Nephron progenitor cell (in vitro differentiated cells): ENCODE measurements at regions not wholly inside any gene's neighbourhood (a gene's known extent, or its start where the extent isn't known, plus 50 kb on each side); places are given as distances from the start of the nearest gene placed in this dataset.
"Not testable (repeated sequence)": the region's sequence is repeated elsewhere in the genome, so short reads cannot be mapped to it uniquely, and the experiment has no call there.

Experiments
- DNase-seq: peaks from one replicate; pipeline ENCODE4 v3.0.0; 2021
- H3K27ac Mint-ChIP-seq: 2 replicates; pipeline ENCODE4 v1.8.0; 2021; ENCODE audit warnings: mild to moderate bottlenecking, moderate library complexity, mixed read lengths
- H3K27me3 Mint-ChIP-seq: 2 replicates; pipeline ENCODE4 v1.8.0; 2021; ENCODE audit warnings: mild to moderate bottlenecking, low read depth, mixed read lengths; ENCODE audit not compliant: poor library complexity
- H3K36me3 Mint-ChIP-seq: 2 replicates; pipeline ENCODE4 v1.8.0; 2021; ENCODE audit warnings: low read depth, mixed read lengths
- H3K4me1 Mint-ChIP-seq: 2 replicates; pipeline ENCODE4 v1.8.0; 2021; ENCODE audit warnings: mixed read lengths
- H3K4me3 Mint-ChIP-seq: 2 replicates; pipeline ENCODE4 v1.8.0; 2021; ENCODE audit warnings: mild to moderate bottlenecking, moderate library complexity, mixed read lengths
- H3K9me3 Mint-ChIP-seq: 2 replicates; pipeline ENCODE4 v1.8.0; 2021; ENCODE audit warnings: mild to moderate bottlenecking, moderate library complexity, mixed read lengths
- TF ChIP-seq, protein P1 (sequence below): fragments of 200-600 bp; sonication (generic); IDR thresholded peaks from 2 replicates; pipeline ENCODE4 v1.5.0; 2021; ENCODE audit warnings: antibody characterized with exemption

DNA sequence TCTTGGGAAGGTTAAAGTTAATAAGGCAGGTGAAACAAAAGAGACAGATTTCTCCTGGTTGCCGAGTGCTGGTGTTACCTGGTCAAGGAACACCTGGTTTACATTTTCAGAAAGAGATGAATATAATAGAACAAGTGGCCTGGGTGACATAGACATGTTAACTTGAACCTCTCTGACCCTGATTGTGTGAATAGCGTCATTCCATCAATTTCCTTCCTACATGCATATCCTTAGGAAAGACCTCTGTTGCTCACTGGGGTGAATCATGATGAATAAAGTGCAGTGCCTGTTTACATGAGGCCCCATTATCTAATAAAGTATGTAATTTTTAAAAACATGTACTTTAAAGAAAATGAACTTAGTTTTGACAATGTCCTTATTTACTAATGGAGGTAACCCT lies 1822.9 kb upstream of the FLRT2 start:
- Mint-ChIP-seq H3K9me3 (no peaks in the 10 kb centered on the region), H3K4me3 (no peak overlapping the region), H3K36me3 (no peaks in the 10 kb centered on the region), H3K27ac (no peak overlapping the region), H3K27me3 (peaks cover 3% of the 10 kb centered on the region), H3K4me1 (no peaks in the 10 kb centered on the region)
- TF ChIP-seq, protein P1, sequence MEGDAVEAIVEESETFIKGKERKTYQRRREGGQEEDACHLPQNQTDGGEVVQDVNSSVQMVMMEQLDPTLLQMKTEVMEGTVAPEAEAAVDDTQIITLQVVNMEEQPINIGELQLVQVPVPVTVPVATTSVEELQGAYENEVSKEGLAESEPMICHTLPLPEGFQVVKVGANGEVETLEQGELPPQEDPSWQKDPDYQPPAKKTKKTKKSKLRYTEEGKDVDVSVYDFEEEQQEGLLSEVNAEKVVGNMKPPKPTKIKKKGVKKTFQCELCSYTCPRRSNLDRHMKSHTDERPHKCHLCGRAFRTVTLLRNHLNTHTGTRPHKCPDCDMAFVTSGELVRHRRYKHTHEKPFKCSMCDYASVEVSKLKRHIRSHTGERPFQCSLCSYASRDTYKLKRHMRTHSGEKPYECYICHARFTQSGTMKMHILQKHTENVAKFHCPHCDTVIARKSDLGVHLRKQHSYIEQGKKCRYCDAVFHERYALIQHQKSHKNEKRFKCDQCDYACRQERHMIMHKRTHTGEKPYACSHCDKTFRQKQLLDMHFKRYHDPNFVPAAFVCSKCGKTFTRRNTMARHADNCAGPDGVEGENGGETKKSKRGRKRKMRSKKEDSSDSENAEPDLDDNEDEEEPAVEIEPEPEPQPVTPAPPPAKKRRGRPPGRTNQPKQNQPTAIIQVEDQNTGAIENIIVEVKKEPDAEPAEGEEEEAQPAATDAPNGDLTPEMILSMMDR = no peak
- DNase-seq = no peak

DNA sequence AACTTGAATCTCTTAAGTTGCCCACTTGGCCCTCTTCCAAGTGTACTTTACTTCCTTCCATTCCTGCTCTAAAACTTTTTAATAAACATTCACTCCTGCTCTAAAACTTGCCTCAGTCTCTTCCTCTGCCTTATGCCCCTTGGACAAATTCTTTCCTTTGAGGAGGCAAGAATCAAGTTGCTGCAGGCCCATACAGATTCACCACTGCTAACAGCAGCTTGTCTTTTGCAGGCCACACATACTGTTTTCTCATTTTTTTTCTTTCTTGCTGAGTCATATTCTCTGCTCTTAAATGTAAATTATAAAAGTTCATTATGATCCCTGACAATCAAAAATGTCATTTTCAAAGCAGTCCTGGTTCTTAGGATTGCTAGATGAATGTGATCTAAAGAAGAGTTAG lies 1820.8 kb upstream of the FLRT2 start:
- H3K9me3 Mint-ChIP-seq = no peaks in the 10 kb centered on the region
- no peak overlapping the region for H3K4me3 Mint-ChIP-seq
- no peaks in the 10 kb centered on the region for H3K4me1 Mint-ChIP-seq
- no peak for DNase-seq
- H3K27ac Mint-ChIP-seq = no peak overlapping the region
- TF ChIP-seq, protein P1 = no peak
- no peaks in the 10 kb centered on the region for H3K36me3 Mint-ChIP-seq
- peaks cover 3% of the 10 kb centered on the region for H3K27me3 Mint-ChIP-seq

DNA sequence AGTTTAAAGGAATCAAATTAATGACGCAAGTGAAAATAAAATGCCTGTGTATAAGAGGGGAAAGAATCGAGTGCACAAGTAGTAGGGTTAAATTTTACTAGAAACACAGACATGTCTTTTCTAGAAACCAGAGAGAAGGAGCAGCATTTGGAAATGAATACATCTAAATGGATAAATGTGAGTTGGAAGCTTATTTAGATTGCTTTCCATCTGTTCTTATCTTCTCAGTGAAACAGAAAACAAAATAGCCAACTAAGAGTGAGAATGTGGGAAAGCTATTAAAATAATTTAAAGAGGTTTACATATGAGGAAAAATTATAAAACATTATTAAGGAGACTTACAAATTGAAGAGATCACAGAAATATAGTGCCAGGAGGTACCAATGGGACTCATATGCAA lies 1818.9 kb upstream of the FLRT2 start:
- Mint-ChIP-seq H3K4me3 (no peak overlapping the region), H3K27ac (no peak overlapping the region), H3K36me3 (no peaks in the 10 kb centered on the region), H3K4me1 (no peaks in the 10 kb centered on the region), H3K9me3 (no peaks in the 10 kb centered on the region), H3K27me3 (peaks cover 2% of the 10 kb centered on the region)
- TF ChIP-seq, protein P1 = no peak
- DNase-seq = no peak

DNA sequence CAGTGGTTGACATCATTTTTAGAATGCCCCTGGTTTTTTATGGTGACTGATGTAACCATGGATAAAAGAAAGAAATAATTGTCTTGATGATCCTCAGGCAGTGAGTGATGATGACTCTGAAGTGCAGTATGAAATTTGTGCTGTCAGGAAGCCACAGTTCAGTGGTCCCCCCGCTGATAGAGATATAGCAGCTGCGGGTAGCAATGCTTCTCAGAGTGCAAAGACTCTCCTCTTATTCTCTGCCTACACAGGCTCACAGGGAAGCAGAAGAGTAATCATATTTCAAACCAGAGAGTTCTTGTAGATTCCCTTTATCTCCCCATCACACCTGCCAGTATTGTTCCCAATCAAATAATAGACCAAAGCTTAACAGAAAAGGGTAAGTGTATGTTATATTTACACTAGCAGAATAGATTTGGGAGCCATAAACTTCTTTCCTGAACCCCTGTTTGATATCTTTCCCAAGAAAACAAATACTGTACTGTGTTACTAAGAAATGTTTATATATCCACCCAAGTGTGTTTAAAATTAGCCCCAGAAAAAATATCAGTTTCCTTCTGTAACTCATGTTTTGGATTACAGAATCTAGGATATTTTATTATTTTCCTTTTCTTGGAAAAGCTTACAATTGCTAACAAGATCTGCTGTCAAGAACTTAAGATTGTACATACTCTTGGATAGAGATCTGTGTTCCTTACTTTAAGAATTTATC lies 1817.4 kb upstream of the FLRT2 start:
- TF ChIP-seq, protein P1 = no peak
- no peaks in the 10 kb centered on the region for H3K36me3 Mint-ChIP-seq
- no peak overlapping the region for H3K4me3 Mint-ChIP-seq
- DNase-seq = no peak
- no peaks in the 10 kb centered on the region for H3K9me3 Mint-ChIP-seq
- H3K27me3 Mint-ChIP-seq = no peaks in the 10 kb centered on the region
- H3K4me1 Mint-ChIP-seq = no peaks in the 10 kb centered on the region
- H3K27ac Mint-ChIP-seq = no peak overlapping the region

DNA sequence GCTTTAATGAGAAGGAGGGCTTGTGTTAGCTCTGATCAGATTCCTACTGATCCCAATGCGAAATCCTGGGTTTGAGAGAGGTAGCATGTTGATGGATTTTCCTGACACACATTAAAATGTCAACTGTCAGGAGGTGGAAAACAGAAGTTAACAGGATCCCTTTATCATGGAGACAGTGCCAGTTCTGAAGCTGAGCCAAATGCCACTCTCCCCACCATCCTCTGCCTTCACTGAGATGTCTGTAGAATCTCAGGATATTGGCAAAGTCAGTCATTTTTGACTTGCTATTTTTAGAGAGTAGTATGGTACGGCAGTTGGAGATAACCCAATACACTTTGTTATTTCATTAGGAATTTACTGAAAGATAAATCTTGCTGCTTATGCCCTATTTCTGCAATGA lies 1816.2 kb upstream of the FLRT2 start:
- no peak for DNase-seq
- Mint-ChIP-seq H3K27ac (no peak overlapping the region), H3K36me3 (no peaks in the 10 kb centered on the region), H3K9me3 (no peaks in the 10 kb centered on the region), H3K4me3 (no peak overlapping the region), H3K4me1 (no peaks in the 10 kb centered on the region), H3K27me3 (no peaks in the 10 kb centered on the region)
- TF ChIP-seq, protein P1 = no peak

DNA sequence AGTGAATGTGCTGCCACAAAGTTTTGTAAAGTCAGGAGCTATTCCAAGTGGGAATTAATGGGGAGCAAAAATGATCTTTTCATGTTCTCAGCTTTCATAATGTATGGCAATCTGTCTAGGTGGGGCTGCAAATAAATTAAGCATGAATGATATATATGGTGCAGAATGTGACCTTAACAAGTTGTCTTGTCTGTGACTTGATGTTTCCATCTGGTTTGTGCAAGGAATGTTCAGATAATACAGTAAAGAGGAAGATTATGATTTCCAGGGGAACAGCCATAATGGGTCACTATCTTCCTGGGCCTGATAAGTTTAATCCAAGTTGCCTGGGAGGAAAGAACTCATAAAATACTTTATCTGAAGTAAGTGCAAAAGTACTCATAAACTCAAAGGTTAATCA lies 1815.8 kb upstream of the FLRT2 start:
- DNase-seq = no peak
- H3K9me3 Mint-ChIP-seq = no peaks in the 10 kb centered on the region
- no peaks in the 10 kb centered on the region for H3K4me1 Mint-ChIP-seq
- no peak overlapping the region for H3K27ac Mint-ChIP-seq
- no peak overlapping the region for H3K4me3 Mint-ChIP-seq
- H3K27me3 Mint-ChIP-seq = no peaks in the 10 kb centered on the region
- TF ChIP-seq, protein P1 = no peak
- no peaks in the 10 kb centered on the region for H3K36me3 Mint-ChIP-seq

DNA sequence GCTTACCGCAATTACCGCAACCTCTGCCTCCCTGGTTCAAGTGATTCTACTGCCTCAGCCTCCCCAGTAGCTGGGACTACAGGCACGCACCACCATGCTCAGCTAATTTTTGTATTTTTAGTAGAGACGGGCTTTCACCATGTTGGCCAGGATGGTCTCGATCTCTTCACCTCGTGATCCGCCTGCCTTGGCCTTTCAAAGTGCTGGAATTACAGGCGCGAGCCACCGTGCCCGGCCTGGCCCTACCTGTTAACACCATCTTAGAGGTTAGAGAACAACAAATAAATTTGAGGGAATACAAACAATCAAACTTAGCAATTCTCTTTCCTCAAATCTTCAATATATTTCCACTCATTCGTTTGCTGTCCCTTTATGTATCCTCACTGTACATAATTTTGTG lies 1810.5 kb upstream of the FLRT2 start:
- H3K36me3 Mint-ChIP-seq, H3K4me1 Mint-ChIP-seq, H3K4me3 Mint-ChIP-seq, H3K27ac Mint-ChIP-seq, H3K9me3 Mint-ChIP-seq, H3K27me3 Mint-ChIP-seq, DNase-seq: not testable (repeated sequence)
